ENCODE measurements at regions not wholly inside any gene's neighbourhood (a gene's known extent, or its start where the extent isn't known, plus 50 kb on each side); places are given as distances from the start of the nearest gene placed in this dataset.

DNA sequence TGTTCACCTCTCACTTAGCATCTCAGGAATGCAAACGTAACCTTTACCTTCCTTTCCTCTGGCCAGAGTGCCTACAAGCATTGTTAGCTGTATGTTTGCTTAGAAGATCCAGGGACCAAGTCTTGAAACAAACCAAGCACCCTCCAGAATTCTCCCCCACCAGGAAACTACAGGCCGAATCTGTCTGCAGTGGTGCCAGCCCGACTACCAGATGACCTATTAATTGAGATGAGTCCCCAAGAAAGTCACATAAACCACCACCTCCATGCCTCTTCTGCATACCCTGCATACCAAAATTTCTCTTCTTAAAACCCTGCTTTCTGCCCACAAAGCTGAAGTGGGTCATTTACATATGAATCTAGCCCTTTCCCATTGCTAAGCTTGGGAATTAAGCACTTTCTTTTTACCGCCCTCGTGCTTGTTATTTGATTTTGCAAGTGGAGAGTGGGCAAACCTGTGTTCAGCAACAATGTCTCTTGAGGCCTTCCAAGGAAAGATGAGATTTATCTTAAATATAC, 1239.1 kb downstream of the CDH12 start:
- Mint-ChIP-seq H3K27ac (ENCODE audit: unreplicated experiment) (no peak overlapping the region), H3K36me3 (ENCODE audit: low read depth, unreplicated experiment) (no peaks in the 10 kb centered on the region), H3K27me3 (ENCODE audit: low read depth, unreplicated experiment) (no peaks in the 10 kb centered on the region), H3K4me3 (ENCODE audit: unreplicated experiment) (no peak overlapping the region), H3K4me1 (ENCODE audit: low read depth, unreplicated experiment) (no peaks in the 10 kb centered on the region), H3K9me3 (ENCODE audit: unreplicated experiment) (no peaks in the 10 kb centered on the region)
- Histone ChIP-seq H3K4me3 (ENCODE audit: insufficient read depth, low read depth, low read length) (no peak overlapping the region), H4K20me1 (ENCODE audit: insufficient read depth, low read length) (no peaks in the 10 kb centered on the region), H3K4me1 (ENCODE audit: insufficient read depth, low read length) (no peaks in the 10 kb centered on the region), H3K9ac (ENCODE audit: low read length) (no peak overlapping the region), H3K4me2 (ENCODE audit: low read length) (no peak overlapping the region), H3K9me3 (ENCODE audit: insufficient read depth, low read depth, low read length) (no peaks in the 10 kb centered on the region), H3K27me3 (ENCODE audit: insufficient read depth, low read length) (no peaks in the 10 kb centered on the region), H3K79me2 (ENCODE audit: insufficient read depth, low read length) (no peaks in the 10 kb centered on the region), H2AFZ (ENCODE audit: low read depth, low read length) (no peak overlapping the region), H3K27ac (ENCODE audit: low read depth, low read length) (no peak overlapping the region), H3K36me3 (ENCODE audit: insufficient read depth, low read length) (no peaks in the 10 kb centered on the region)
- TF ChIP-seq EZH2 (IDR thresholded peaks at IDR 0.05; ENCODE audit: insufficient read depth, low read length), result no peak
- FAIRE-seq (no peak), DNase-seq (ENCODE audit: low read depth) (no peak)

DNA sequence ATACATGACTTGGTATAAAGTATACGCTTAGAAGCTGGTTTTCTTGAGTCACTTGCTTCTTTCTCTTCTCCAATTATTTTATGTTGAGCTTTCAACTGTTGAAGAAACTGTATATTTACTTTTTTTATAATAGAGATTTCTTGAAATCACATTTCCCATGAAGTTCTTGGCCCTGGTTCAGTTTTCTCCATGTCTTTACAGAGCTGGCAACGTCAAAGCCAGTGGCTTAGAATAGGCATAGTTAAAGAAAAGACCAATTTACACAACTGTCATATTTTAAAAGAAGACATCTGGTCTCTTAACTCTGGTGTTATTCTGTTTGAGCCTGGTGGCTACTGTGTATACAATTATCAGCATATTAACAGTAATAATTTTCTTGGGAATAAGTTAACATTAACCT, 1249.3 kb downstream of the CDH12 start:
- Mint-ChIP-seq H3K27me3 (ENCODE audit: low read depth, unreplicated experiment) (no peaks in the 10 kb centered on the region), H3K4me3 (ENCODE audit: unreplicated experiment) (no peak overlapping the region), H3K4me1 (ENCODE audit: low read depth, unreplicated experiment) (no peaks in the 10 kb centered on the region), H3K36me3 (ENCODE audit: low read depth, unreplicated experiment) (no peaks in the 10 kb centered on the region), H3K9me3 (ENCODE audit: unreplicated experiment) (no peaks in the 10 kb centered on the region), H3K27ac (ENCODE audit: unreplicated experiment) (no peak overlapping the region)
- H3K9ac ChIP-seq (ENCODE audit: low read length), result no peak overlapping the region
- no peaks in the 10 kb centered on the region for H3K27me3 ChIP-seq (ENCODE audit: insufficient read depth, low read length)
- no peak for DNase-seq (ENCODE audit: low read depth)
- no peak overlapping the region for H2AFZ ChIP-seq (ENCODE audit: low read depth, low read length)
- H3K9me3 ChIP-seq (ENCODE audit: insufficient read depth, low read depth, low read length), result no peaks in the 10 kb centered on the region
- H4K20me1 ChIP-seq (ENCODE audit: insufficient read depth, low read length), result no peaks in the 10 kb centered on the region
- no peaks in the 10 kb centered on the region for H3K79me2 ChIP-seq (ENCODE audit: insufficient read depth, low read length)
- no peak for TF ChIP-seq EZH2 (IDR thresholded peaks at IDR 0.05; ENCODE audit: insufficient read depth, low read length)
- TF ChIP-seq, protein P1, sequence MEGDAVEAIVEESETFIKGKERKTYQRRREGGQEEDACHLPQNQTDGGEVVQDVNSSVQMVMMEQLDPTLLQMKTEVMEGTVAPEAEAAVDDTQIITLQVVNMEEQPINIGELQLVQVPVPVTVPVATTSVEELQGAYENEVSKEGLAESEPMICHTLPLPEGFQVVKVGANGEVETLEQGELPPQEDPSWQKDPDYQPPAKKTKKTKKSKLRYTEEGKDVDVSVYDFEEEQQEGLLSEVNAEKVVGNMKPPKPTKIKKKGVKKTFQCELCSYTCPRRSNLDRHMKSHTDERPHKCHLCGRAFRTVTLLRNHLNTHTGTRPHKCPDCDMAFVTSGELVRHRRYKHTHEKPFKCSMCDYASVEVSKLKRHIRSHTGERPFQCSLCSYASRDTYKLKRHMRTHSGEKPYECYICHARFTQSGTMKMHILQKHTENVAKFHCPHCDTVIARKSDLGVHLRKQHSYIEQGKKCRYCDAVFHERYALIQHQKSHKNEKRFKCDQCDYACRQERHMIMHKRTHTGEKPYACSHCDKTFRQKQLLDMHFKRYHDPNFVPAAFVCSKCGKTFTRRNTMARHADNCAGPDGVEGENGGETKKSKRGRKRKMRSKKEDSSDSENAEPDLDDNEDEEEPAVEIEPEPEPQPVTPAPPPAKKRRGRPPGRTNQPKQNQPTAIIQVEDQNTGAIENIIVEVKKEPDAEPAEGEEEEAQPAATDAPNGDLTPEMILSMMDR (IDR thresholded peaks at IDR 0.05; ENCODE audit: insufficient read depth, low read depth, low read length), result no peak
- H3K4me1 ChIP-seq (ENCODE audit: insufficient read depth, low read length), result no peaks in the 10 kb centered on the region
- H3K4me2 ChIP-seq (ENCODE audit: low read length), result no peak overlapping the region
- no peak overlapping the region for H3K4me3 ChIP-seq (ENCODE audit: insufficient read depth, low read depth, low read length)
- no peak for FAIRE-seq
- no peaks in the 10 kb centered on the region for H3K36me3 ChIP-seq (ENCODE audit: insufficient read depth, low read length)
- H3K27ac ChIP-seq (ENCODE audit: low read depth, low read length), result no peak overlapping the region

DNA sequence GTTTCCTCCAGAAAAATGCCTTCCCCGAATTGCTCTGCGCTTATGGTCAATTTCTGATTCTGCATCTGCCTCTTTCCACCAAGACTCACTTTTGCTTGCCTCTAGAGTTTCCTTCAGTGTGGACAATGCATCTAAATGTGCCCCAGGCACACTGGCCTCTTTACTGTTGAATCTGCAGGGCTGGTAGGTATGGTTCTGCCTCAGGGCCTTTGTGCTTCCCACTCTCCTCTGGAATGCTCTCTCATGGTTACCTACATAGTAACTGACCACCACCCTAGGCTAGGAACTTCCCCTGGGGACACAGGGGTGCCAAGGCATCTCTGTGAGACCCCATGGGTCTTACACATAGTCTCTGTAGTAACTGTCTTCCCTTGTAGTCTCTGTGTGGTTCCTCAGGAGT, 1258.6 kb downstream of the CDH12 start:
- Histone ChIP-seq H4K20me1 (ENCODE audit: insufficient read depth, low read length) (no peaks in the 10 kb centered on the region), H3K27ac (ENCODE audit: low read depth, low read length) (no peak overlapping the region), H3K9me3 (ENCODE audit: insufficient read depth, low read depth, low read length) (no peaks in the 10 kb centered on the region), H3K36me3 (ENCODE audit: insufficient read depth, low read length) (no peaks in the 10 kb centered on the region), H3K79me2 (ENCODE audit: insufficient read depth, low read length) (no peaks in the 10 kb centered on the region), H3K9ac (ENCODE audit: low read length) (no peak overlapping the region), H2AFZ (ENCODE audit: low read depth, low read length) (no peak overlapping the region), H3K4me3 (ENCODE audit: insufficient read depth, low read depth, low read length) (no peak overlapping the region), H3K4me2 (ENCODE audit: low read length) (no peak overlapping the region), H3K27me3 (ENCODE audit: insufficient read depth, low read length) (no peaks in the 10 kb centered on the region), H3K4me1 (ENCODE audit: insufficient read depth, low read length) (no peaks in the 10 kb centered on the region)
- H3K9me3 Mint-ChIP-seq (ENCODE audit: unreplicated experiment), result no peaks in the 10 kb centered on the region
- no peaks in the 10 kb centered on the region for H3K27me3 Mint-ChIP-seq (ENCODE audit: low read depth, unreplicated experiment)
- H3K36me3 Mint-ChIP-seq (ENCODE audit: low read depth, unreplicated experiment), result no peaks in the 10 kb centered on the region
- TF ChIP-seq, protein P1 (IDR thresholded peaks at IDR 0.05; ENCODE audit: insufficient read depth, low read depth, low read length), result no peak
- TF ChIP-seq EZH2 (IDR thresholded peaks at IDR 0.05; ENCODE audit: insufficient read depth, low read length), result no peak
- H3K4me1 Mint-ChIP-seq (ENCODE audit: low read depth, unreplicated experiment), result no peaks in the 10 kb centered on the region
- no peak overlapping the region for H3K4me3 Mint-ChIP-seq (ENCODE audit: unreplicated experiment)
- H3K27ac Mint-ChIP-seq (ENCODE audit: unreplicated experiment), result no peak overlapping the region
- FAIRE-seq (no peak), DNase-seq (ENCODE audit: low read depth) (no peak)
